ENCODE measurements at regions not wholly inside any gene's neighbourhood (a gene's known extent, or its start where the extent isn't known, plus 50 kb on each side); places are given as distances from the start of the nearest gene placed in this dataset.

- H3K9ac ChIP-seq (ENCODE audit: low read length) = no peak overlapping the region
- no peak overlapping the region for H3K4me2 ChIP-seq (ENCODE audit: low read length)
- Mint-ChIP-seq H3K27ac (ENCODE audit: unreplicated experiment) (no peak overlapping the region), H3K27me3 (ENCODE audit: low read depth, unreplicated experiment) (no peaks in the 10 kb centered on the region), H3K36me3 (ENCODE audit: low read depth, unreplicated experiment) (no peaks in the 10 kb centered on the region), H3K4me1 (ENCODE audit: low read depth, unreplicated experiment) (no peaks in the 10 kb centered on the region), H3K9me3 (ENCODE audit: unreplicated experiment) (no peaks in the 10 kb centered on the region), H3K4me3 (ENCODE audit: unreplicated experiment) (no peak overlapping the region)
- H3K27me3 ChIP-seq (ENCODE audit: insufficient read depth, low read length) = no peaks in the 10 kb centered on the region
- DNase-seq (ENCODE audit: low read depth) (no peak), FAIRE-seq (no peak)
- no peaks in the 10 kb centered on the region for H4K20me1 ChIP-seq (ENCODE audit: insufficient read depth, low read length)
- H3K36me3 ChIP-seq (ENCODE audit: insufficient read depth, low read length) = no peaks in the 10 kb centered on the region
- H3K9me3 ChIP-seq (ENCODE audit: insufficient read depth, low read depth, low read length) = no peaks in the 10 kb centered on the region
- TF ChIP-seq EZH2 (IDR thresholded peaks at IDR 0.05; ENCODE audit: insufficient read depth, low read length) (no peak), CTCF (IDR thresholded peaks at IDR 0.05; ENCODE audit: insufficient read depth, low read depth, low read length) (no peak)
- no peak overlapping the region for H3K27ac ChIP-seq (ENCODE audit: low read depth, low read length)
- H2AFZ ChIP-seq (ENCODE audit: low read depth, low read length) = no peak overlapping the region
- no peaks in the 10 kb centered on the region for H3K79me2 ChIP-seq (ENCODE audit: insufficient read depth, low read length)
- H3K4me1 ChIP-seq (ENCODE audit: insufficient read depth, low read length) = no peaks in the 10 kb centered on the region
- no peak overlapping the region for H3K4me3 ChIP-seq (ENCODE audit: insufficient read depth, low read depth, low read length)
Measured at GRCh38 chr3:176714034-176714433, 483.2 kb downstream of the TBL1XR1 start.

DNA sequence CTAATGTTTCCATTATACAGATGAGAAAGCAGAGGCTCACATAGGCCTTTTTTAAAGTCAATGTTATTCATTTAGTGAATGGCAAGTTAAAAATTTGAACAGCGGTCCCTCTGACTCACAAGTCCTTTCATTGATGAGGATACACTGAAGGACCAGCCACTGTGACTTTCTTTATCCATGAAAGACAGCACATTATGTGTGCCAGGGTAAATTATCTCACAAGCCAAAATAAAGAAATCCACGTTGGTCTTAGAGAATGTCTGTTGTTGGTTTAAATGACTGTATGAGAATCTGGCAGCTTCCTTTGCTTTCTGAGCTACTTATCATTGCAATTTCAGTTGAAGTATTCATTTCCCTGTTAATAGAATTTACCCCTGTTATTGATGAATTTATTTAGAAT, 485.1 kb downstream of the TBL1XR1 start:
- Mint-ChIP-seq H3K9me3 (ENCODE audit: unreplicated experiment) (peaks cover 5% of the 10 kb centered on the region), H3K4me3 (ENCODE audit: unreplicated experiment) (no peak overlapping the region), H3K4me1 (ENCODE audit: low read depth, unreplicated experiment) (no peaks in the 10 kb centered on the region), H3K27ac (ENCODE audit: unreplicated experiment) (no peak overlapping the region), H3K27me3 (ENCODE audit: low read depth, unreplicated experiment) (no peaks in the 10 kb centered on the region), H3K36me3 (ENCODE audit: low read depth, unreplicated experiment) (no peaks in the 10 kb centered on the region)
- H3K27ac ChIP-seq (ENCODE audit: low read depth, low read length) = no peak overlapping the region
- TF ChIP-seq EZH2 (IDR thresholded peaks at IDR 0.05; ENCODE audit: insufficient read depth, low read length) (no peak), CTCF (IDR thresholded peaks at IDR 0.05; ENCODE audit: insufficient read depth, low read depth, low read length) (no peak)
- H3K4me2 ChIP-seq (ENCODE audit: low read length) = no peak overlapping the region
- no peaks in the 10 kb centered on the region for H3K9me3 ChIP-seq (ENCODE audit: insufficient read depth, low read depth, low read length)
- no peak for DNase-seq (ENCODE audit: low read depth)
- no peaks in the 10 kb centered on the region for H3K4me1 ChIP-seq (ENCODE audit: insufficient read depth, low read length)
- H3K36me3 ChIP-seq (ENCODE audit: insufficient read depth, low read length) = no peaks in the 10 kb centered on the region
- H4K20me1 ChIP-seq (ENCODE audit: insufficient read depth, low read length) = no peaks in the 10 kb centered on the region
- FAIRE-seq = no peak
- H3K79me2 ChIP-seq (ENCODE audit: insufficient read depth, low read length) = no peaks in the 10 kb centered on the region
- no peak overlapping the region for H3K9ac ChIP-seq (ENCODE audit: low read length)
- no peak overlapping the region for H3K4me3 ChIP-seq (ENCODE audit: insufficient read depth, low read depth, low read length)
- no peaks in the 10 kb centered on the region for H3K27me3 ChIP-seq (ENCODE audit: insufficient read depth, low read length)
- no peak overlapping the region for H2AFZ ChIP-seq (ENCODE audit: low read depth, low read length)

DNA sequence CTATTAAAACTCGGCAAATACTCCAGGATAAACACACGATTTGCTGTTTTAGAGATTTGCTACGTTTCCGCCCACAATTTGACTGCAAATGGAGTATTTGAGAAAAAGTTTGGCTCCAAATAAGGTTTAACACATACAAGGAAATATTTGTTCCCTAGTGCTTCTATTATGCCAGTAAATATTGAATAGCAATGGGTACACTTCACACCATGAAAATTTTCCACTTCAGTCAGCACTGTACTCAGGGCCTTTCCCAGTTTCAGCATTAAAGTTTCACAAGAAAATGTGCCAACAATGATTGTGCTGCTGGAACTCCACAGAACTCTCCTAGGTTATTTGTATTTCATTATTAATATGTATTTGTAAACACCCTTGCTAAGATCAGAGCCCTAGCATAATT, 498.0 kb downstream of the TBL1XR1 start:
- Histone ChIP-seq H3K4me3 (ENCODE audit: insufficient read depth, low read depth, low read length) (no peak overlapping the region), H3K4me2 (ENCODE audit: low read length) (no peak overlapping the region), H3K9ac (ENCODE audit: low read length) (no peak overlapping the region), H3K27me3 (ENCODE audit: insufficient read depth, low read length) (no peaks in the 10 kb centered on the region), H4K20me1 (ENCODE audit: insufficient read depth, low read length) (no peaks in the 10 kb centered on the region), H3K27ac (ENCODE audit: low read depth, low read length) (no peak overlapping the region), H3K4me1 (ENCODE audit: insufficient read depth, low read length) (no peaks in the 10 kb centered on the region), H3K36me3 (ENCODE audit: insufficient read depth, low read length) (no peaks in the 10 kb centered on the region), H2AFZ (ENCODE audit: low read depth, low read length) (no peak overlapping the region), H3K79me2 (ENCODE audit: insufficient read depth, low read length) (no peaks in the 10 kb centered on the region), H3K9me3 (ENCODE audit: insufficient read depth, low read depth, low read length) (no peaks in the 10 kb centered on the region)
- H3K27me3 Mint-ChIP-seq (ENCODE audit: low read depth, unreplicated experiment) = no peaks in the 10 kb centered on the region
- FAIRE-seq (no peak), DNase-seq (ENCODE audit: low read depth) (no peak)
- H3K4me3 Mint-ChIP-seq (ENCODE audit: unreplicated experiment) = no peak overlapping the region
- H3K27ac Mint-ChIP-seq (ENCODE audit: unreplicated experiment) = no peak overlapping the region
- peaks cover 2% of the 10 kb centered on the region for H3K4me1 Mint-ChIP-seq (ENCODE audit: low read depth, unreplicated experiment)
- H3K9me3 Mint-ChIP-seq (ENCODE audit: unreplicated experiment) = peaks cover under 1% of the 10 kb centered on the region
- TF ChIP-seq EZH2 (IDR thresholded peaks at IDR 0.05; ENCODE audit: insufficient read depth, low read length) = no peak
- TF ChIP-seq CTCF (IDR thresholded peaks at IDR 0.05; ENCODE audit: insufficient read depth, low read depth, low read length) = no peak
- no peaks in the 10 kb centered on the region for H3K36me3 Mint-ChIP-seq (ENCODE audit: low read depth, unreplicated experiment)

All from astrocyte (in vitro differentiated cells and primary cell).